ENCODE measurements at regions not wholly inside any gene's neighbourhood (a gene's known extent, or its start where the extent isn't known, plus 50 kb on each side); places are given as distances from the start of the nearest gene placed in this dataset.
"Not testable (repeated sequence)": the region's sequence is repeated elsewhere in the genome, so short reads cannot be mapped to it uniquely, and the experiment has no call there.

DNA sequence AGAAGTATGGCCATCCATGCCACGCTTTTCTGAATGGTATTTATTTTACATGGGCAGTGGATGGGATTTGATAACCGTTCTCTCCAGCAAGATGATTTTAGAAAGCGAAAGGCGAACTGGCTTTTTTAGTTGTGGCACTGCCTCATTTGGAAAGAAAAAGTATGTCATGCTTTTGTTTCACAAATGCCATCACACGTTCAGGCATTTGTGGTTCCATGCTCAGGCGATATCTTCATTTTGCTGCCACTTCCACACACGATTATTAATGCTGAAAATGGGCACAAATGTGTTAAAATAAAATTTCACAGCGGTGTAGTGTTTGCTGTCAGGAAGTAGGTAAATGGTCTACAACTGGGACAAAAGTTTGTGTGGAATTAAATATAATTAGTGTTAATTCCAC is 328.1 kb downstream of the BCL2L11 start:
- H3K56ac ChIP-seq (replicated peaks; ENCODE audit: insufficient read length, low read depth, low read length); H3K18ac ChIP-seq (ENCODE audit: extremely low read depth, low read length); H3K23ac ChIP-seq (ENCODE audit: insufficient read length); H2AK5ac ChIP-seq (ENCODE audit: low read depth, low read length); H3K4me1 ChIP-seq (replicated peaks in 1 of 4; ENCODE audit: control insufficient read depth in 3 of 4, insufficient read depth in 4 of 4, low read length in 3 of 4); H2BK12ac ChIP-seq (ENCODE audit: low read depth, low read length); H2BK5ac ChIP-seq (ENCODE audit: low read depth, low read length); H2BK20ac ChIP-seq (ENCODE audit: low read length); H3K23me2 ChIP-seq (ENCODE audit: low read depth, low read length); CTCF ChIA-PET (ENCODE audit: partially characterized antibody); H3K79me1 ChIP-seq (ENCODE audit: low read depth, low read length); H3K27ac ChIP-seq (ENCODE audit: low read depth, low read length); FAIRE-seq; POLR2A ChIA-PET (ENCODE audit: partially characterized antibody); H4K5ac ChIP-seq (ENCODE audit: insufficient read length, low read depth, low read length); H3K4me2 ChIP-seq (ENCODE audit: insufficient read depth in 1 of 2, low read depth in 2 of 2, low read length in 2 of 2); H3K27me3 ChIP-seq (replicated peaks in 1 of 4; ENCODE audit: control insufficient read depth in 3 of 4, extremely low read depth in 1 of 4, insufficient read depth in 3 of 4, low read length in 3 of 4); H3K4me3 ChIP-seq (ENCODE audit: extremely low read depth in 1 of 4, insufficient read depth in 2 of 4, low read depth in 3 of 4, low read length in 4 of 4); H4K91ac ChIP-seq (replicated peaks; ENCODE audit: insufficient read length, low read length); H4K20me1 ChIP-seq (replicated peaks in 1 of 2; ENCODE audit: control insufficient read depth in 1 of 2, insufficient read depth in 2 of 2, low read length in 2 of 2); H3K9ac ChIP-seq (replicated peaks in 1 of 4; ENCODE audit: extremely low read depth in 1 of 4, low read depth in 3 of 4, low read length in 3 of 4); H2AFZ ChIP-seq (ENCODE audit: low read length); H3K36me3 ChIP-seq (ENCODE audit: control insufficient read depth in 2 of 4, insufficient read depth in 4 of 4, low read length in 3 of 4); H3K4ac ChIP-seq (replicated peaks; ENCODE audit: insufficient read length, low read depth, low read length); H2BK120ac ChIP-seq (replicated peaks; ENCODE audit: low read depth, low read length); H4K8ac ChIP-seq (ENCODE audit: extremely low read depth, insufficient read depth, low read length); H2BK15ac ChIP-seq (ENCODE audit: low read length); H3K79me2 ChIP-seq (ENCODE audit: control insufficient read depth in 1 of 2, insufficient read depth in 2 of 2, low read length in 2 of 2); H3K14ac ChIP-seq (ENCODE audit: insufficient read length); DNase-seq (ENCODE audit: low read depth in 1 of 2, low spot score in 2 of 2); H3K9me3 ChIP-seq (ENCODE audit: insufficient read depth in 2 of 2, low read depth in 1 of 2, low read length in 1 of 2): not testable (repeated sequence)
- no CpG with 5 or more reads among the region's 8 CpGs for WGBS, 2 experiments (ENCODE audit: extremely low coverage in 1 of 2, insufficient coverage in 1 of 2, insufficient read length in 1 of 2, insufficient replicate concordance in 2 of 2, low coverage in 1 of 2, low lambda C conversion rate in 2 of 2, missing lambda C conversion rate in 1 of 2)

DNA sequence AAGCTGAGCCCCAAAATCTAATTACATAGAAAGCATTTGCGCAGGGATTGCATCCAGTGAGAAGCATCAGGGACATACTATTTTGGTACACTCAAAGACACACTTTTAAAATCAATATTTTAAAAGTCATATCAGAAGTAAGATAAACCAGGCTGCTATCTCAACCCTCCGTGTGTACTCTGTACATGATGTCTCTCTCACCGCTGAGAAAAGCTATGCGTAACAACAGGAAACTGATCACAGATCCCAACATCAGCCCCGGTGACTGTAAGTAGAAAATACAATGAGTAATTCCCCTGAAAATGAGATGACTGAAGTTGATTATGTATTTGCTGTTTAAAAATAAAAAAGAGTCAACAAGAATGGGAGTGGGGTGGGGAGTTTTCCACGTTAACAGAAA is 329.8 kb downstream of the BCL2L11 start:
- H2BK5ac ChIP-seq (ENCODE audit: low read depth, low read length); H3K4me2 ChIP-seq (ENCODE audit: insufficient read depth in 1 of 2, low read depth in 2 of 2, low read length in 2 of 2); H2BK120ac ChIP-seq (replicated peaks; ENCODE audit: low read depth, low read length); H3K14ac ChIP-seq (ENCODE audit: insufficient read length); DNase-seq (ENCODE audit: low read depth in 1 of 2, low spot score in 2 of 2); H3K23ac ChIP-seq (ENCODE audit: insufficient read length); H3K36me3 ChIP-seq (ENCODE audit: control insufficient read depth in 2 of 4, insufficient read depth in 4 of 4, low read length in 3 of 4); POLR2A ChIA-PET (ENCODE audit: partially characterized antibody); H4K8ac ChIP-seq (ENCODE audit: extremely low read depth, insufficient read depth, low read length); H4K91ac ChIP-seq (replicated peaks; ENCODE audit: insufficient read length, low read length); H3K18ac ChIP-seq (ENCODE audit: extremely low read depth, low read length); H2AK5ac ChIP-seq (ENCODE audit: low read depth, low read length); H3K56ac ChIP-seq (replicated peaks; ENCODE audit: insufficient read length, low read depth, low read length); H2BK20ac ChIP-seq (ENCODE audit: low read length); H3K4ac ChIP-seq (replicated peaks; ENCODE audit: insufficient read length, low read depth, low read length); FAIRE-seq; H4K5ac ChIP-seq (ENCODE audit: insufficient read length, low read depth, low read length); CTCF ChIA-PET (ENCODE audit: partially characterized antibody); H3K79me1 ChIP-seq (ENCODE audit: low read depth, low read length); H3K9ac ChIP-seq (replicated peaks in 1 of 4; ENCODE audit: extremely low read depth in 1 of 4, low read depth in 3 of 4, low read length in 3 of 4); H3K9me3 ChIP-seq (ENCODE audit: insufficient read depth in 2 of 2, low read depth in 1 of 2, low read length in 1 of 2); H2BK12ac ChIP-seq (ENCODE audit: low read depth, low read length); H3K4me1 ChIP-seq (replicated peaks in 1 of 4; ENCODE audit: control insufficient read depth in 3 of 4, insufficient read depth in 4 of 4, low read length in 3 of 4); H3K23me2 ChIP-seq (ENCODE audit: low read depth, low read length); H4K20me1 ChIP-seq (replicated peaks in 1 of 2; ENCODE audit: control insufficient read depth in 1 of 2, insufficient read depth in 2 of 2, low read length in 2 of 2); H3K27me3 ChIP-seq (replicated peaks in 1 of 4; ENCODE audit: control insufficient read depth in 3 of 4, extremely low read depth in 1 of 4, insufficient read depth in 3 of 4, low read length in 3 of 4); H3K4me3 ChIP-seq (ENCODE audit: extremely low read depth in 1 of 4, insufficient read depth in 2 of 4, low read depth in 3 of 4, low read length in 4 of 4); H3K79me2 ChIP-seq (ENCODE audit: control insufficient read depth in 1 of 2, insufficient read depth in 2 of 2, low read length in 2 of 2); H2BK15ac ChIP-seq (ENCODE audit: low read length); H2AFZ ChIP-seq (ENCODE audit: low read length); H3K27ac ChIP-seq (ENCODE audit: low read depth, low read length): not testable (repeated sequence)
- 80% methylated on average over 1 of the region's 6 CpGs; no CpG with 5 or more reads in 1 of the 2 experiments for WGBS, 2 experiments (ENCODE audit: extremely low coverage in 1 of 2, insufficient coverage in 1 of 2, insufficient read length in 1 of 2, insufficient replicate concordance in 2 of 2, low coverage in 1 of 2, low lambda C conversion rate in 2 of 2, missing lambda C conversion rate in 1 of 2)

Data from H1 (cell line).